GM18507 (cell line): ENCODE measurements at regions not wholly inside any gene's neighbourhood (a gene's known extent, or its start where the extent isn't known, plus 50 kb on each side); places are given as distances from the start of the nearest gene placed in this dataset.

Experiments used
- DNase-seq: peaks from one replicate; pipeline ENCODE4 v3.0.0; 2011; ENCODE audit warnings: low read depth; ENCODE audit not compliant: insufficient read length; ENCODE audit errors: extremely low spot score
- FAIRE-seq: peaks from 2 replicates; lab custom pipeline; 2011; peaks lifted over from hg19 to GRCh38; lab: Jason Lieb, UNC

DNA sequence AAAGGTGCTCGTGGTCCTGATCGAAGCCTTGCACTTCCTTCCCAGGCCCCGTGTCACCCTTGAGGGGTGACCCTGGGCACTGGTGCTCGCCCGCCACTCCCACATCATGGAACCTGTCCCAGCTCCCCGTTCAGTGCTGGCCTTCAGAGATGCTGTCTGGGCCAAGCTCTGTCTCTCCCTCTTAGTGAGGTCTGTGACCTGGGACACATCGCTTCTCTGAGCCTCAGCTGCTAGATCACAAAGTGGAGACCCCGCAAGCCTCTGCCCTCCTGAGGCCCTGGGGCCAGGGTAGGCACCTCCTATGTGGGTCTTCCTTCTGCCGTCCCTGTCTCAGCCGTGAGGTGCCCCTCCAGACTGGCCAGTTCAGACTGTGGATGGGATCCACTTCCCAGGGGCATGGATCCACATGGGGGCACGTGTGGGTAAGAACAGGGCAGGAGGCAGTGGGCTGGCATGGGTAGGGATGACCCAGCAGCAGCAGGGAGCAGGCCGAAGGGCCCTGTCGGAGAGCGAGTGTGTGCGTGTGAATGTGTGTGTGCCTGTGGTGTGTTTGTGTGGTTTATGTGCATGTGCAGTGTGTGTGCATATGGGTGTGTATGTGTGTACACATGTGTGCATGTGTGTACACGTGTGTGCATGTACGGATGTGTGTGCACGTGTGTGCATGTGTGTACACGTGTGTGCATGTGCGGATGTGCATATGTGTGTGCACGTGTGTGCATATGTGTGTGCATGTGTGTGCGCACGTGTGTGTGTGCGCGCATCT lies 1073.7 kb downstream of the BRD1 start:
- DNase-seq: no peak
- FAIRE-seq: no peak

GRCh38 chr22:48753381-48753730 lies 1074.3 kb downstream of the BRD1 start:
- FAIRE-seq (no peak), DNase-seq (no peak)

- FAIRE-seq: no peak
- DNase-seq: no peak
Measured at GRCh38 chr22:48752451-48753380, 1075.0 kb downstream of the BRD1 start.

GRCh38 chr22:48751539-48752437 lies 1075.9 kb downstream of the BRD1 start:
- no peak for FAIRE-seq
- no peak for DNase-seq

GRCh38 chr22:48750826-48751440 lies 1076.7 kb downstream of the BRD1 start:
- no peak for FAIRE-seq
- DNase-seq: no peak

DNA sequence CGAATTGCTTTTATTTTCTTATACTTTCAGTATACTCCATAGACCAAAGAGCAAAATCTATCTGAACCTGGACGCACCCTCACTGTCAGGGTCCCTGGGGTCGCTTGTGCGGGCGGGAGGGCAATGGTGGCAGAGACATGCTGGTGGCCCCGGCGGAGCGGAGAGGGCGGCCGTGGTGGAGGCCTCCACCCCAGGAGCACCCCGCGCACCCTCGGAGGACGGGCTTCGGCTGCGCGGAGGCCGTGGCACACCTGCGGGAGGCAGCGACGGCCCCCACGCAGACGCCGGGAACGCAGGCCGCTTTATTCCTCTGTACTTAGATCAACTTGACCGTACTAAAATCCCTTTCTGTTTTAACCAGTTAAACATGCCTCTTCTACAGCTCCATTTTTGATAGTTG lies 1077.4 kb downstream of the BRD1 start:
- no peak for DNase-seq
- no peak for FAIRE-seq

GRCh38 chr22:48749555-48750227 lies 1078.0 kb downstream of the BRD1 start:
- FAIRE-seq: no peak
- DNase-seq: no peak

GRCh38 chr22:48748860-48749554 lies 1078.7 kb downstream of the BRD1 start:
- FAIRE-seq (no peak), DNase-seq (no peak)

DNA sequence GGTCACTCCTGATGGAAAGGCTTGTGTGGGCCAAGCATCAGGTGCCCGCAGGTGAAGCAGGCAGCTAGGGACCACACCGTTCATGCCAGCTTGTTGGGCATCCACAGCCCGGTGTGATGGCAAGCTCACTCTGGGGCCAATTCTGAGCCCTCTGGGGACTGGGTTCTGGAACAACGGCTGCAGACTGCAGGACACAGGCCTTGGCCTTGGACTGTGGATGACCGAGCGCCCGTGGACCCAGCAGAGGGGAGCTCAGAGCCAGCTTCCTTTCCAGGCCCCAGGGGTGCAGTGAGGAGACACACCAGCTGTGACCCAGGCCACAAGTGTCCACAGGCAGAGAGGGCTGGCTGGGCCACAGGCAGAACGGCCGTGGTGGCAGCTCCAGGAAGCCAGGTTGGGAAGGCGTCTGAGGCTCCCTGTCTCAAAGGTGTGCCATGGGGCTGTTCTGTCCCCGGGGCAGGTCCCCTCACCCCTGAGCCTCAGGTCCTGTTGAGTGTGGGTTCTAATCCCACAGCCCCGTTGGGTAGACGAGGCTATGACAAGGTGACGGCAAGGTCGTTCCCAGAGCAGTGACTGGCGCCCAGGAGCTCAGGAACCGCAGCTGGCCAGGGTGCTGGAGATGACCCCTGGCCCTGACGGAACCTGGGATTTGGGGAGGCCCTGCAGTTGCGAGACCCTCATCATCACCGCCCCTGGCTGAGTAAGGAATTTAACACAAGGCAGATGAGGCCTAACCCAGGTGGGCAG lies 1079.4 kb downstream of the BRD1 start:
- no peak for FAIRE-seq
- no peak for DNase-seq

DNA sequence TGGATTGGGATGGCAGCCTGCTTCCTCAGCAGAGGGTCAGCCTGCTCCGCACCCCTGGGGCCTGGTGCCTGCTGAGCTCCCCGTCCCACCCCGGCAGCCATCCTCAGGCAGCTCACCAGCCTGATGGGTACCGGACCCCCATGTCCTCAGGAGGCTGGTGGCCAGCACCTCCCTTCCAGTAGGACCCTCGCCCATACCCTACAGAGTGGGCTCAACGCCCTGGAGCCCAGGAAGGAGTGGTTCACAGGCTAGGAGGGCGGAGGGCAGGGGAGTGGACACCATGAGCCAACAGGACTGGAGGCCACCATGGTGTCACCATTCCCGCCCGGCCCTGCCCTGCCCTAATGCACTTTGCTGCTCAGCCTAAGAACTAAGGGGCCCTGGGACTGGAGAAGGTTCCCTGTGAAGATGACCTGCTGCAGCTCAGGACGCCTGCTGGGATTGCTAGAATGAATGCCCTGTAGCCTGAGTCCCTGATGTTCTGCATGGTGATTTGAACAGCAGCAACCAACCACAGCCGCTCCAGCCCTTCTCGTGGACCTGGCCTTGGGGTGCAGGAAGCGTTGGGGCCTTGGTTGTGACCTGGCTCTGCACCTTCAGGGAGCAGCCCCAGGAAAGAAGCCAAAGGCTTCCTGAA lies 1080.8 kb downstream of the BRD1 start:
- no peak for FAIRE-seq
- no peak for DNase-seq

GRCh38 chr22:48745842-48746788 lies 1081.6 kb downstream of the BRD1 start:
- no peak for DNase-seq
- FAIRE-seq: no peak

DNA sequence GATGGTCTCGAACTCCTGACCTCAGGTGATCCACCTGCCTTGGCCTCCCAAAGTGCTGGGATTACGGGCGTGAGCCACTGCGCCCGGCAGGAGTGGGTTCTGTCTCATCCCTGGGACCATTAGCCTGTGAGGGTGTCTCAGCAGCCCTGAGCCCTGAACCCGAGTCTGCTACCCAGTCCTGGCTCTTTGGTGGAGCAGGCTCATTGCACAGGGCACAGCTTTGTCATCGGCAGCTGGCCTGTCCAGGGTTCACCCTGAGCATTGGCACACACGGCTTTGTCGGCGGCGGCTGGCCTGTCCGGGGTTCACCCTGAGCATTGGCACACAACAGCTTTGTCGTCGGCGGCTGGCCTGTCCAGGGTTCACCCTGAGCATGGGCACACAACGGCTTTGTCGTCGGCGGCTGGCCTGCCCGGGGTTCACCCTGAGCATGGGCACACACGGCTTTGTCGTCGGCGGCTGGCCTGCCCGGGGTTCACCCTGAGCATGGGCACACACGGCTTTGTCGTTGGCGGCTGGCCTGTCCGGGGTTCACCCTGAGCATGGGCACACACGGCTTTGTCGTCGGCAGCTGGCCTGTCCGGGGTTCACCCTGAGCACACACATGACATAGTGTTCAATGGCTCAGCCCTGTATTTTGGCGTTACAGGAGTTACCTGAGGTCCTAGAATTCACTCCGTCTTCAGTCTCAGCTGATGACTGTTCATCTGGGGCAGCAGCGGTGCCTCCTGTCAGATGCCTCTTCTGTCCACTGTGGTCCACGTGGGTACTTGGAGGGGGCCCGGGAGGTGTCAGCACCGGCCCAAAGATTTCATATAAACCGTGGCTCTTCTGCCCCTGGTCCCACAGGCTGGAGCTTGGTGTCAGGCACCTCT lies 1082.5 kb downstream of the BRD1 start:
- DNase-seq (no peak), FAIRE-seq (no peak)

- FAIRE-seq: no peak
Measured at GRCh38 chr22:48744283-48744641, 1083.4 kb downstream of the BRD1 start.

DNA sequence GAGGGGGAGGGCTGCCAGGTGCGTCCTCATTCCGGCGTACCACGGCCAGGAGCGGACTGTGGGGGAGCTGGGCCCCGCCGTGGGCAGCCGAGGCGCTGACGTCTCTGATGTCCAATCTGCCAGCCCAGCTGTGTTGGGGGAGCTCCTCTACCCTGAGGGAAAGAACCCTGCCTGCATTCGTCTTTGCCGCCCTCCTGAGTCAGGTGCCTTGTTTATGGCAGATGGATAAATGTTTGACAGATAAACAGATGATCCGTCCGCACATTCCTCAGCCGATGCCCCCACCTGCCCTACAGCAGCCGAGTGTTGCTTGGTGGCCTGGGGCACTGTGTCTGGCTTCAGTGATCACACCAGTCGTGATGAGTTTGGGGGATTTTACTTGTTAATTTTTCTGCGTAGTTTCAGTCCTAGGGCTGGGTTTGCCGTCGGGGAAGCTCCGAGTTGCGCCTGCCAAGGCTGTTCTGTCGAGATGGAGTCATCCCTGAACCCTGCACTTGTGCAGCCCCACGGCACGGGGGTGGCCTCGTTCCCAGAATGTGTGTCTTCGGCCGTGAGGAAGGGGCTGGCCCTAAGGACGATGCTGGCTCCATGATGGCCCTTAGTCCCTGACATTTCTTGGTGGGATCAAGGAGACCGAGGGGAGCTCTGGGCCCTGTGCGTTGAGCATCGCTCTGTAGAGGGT lies 1083.9 kb downstream of the BRD1 start:
- FAIRE-seq (no peak), DNase-seq (no peak)

More at GRCh38 chr22:48744283-48744641, 1083.4 kb downstream of the BRD1 start:
- DNase-seq: no peak
